ENCODE measurements at regions not wholly inside any gene's neighbourhood (a gene's known extent, or its start where the extent isn't known, plus 50 kb on each side); places are given as distances from the start of the nearest gene placed in this dataset.

- peaks cover 23 to 31% of the 10 kb centered on the region in 2 experiments for H3K4me1 Mint-ChIP-seq
- no peak overlapping the region for H3K4me2 ChIP-seq (ENCODE audit: insufficient read depth, insufficient read length, low read length)
These were observed 430.3 kb downstream of the ZNF536 start for GRCh38 chr19:30802424-30803013.

More at GRCh38 chr19:30802424-30803013, 430.3 kb downstream of the ZNF536 start:
- Histone ChIP-seq H2BK5ac (ENCODE audit: insufficient read length, low read length) (no peak overlapping the region), H2AK5ac (ENCODE audit: insufficient read length, low read length) (no peak overlapping the region), H3K56ac (ENCODE audit: insufficient read length, low read depth, low read length) (no peak overlapping the region), H4K5ac (ENCODE audit: insufficient read length, low read depth, low read length) (no peak overlapping the region), H4K91ac (ENCODE audit: insufficient read length, low read depth, low read length) (no peak overlapping the region), H3K23me2 (ENCODE audit: insufficient read length, low read depth, low read length, poor library complexity, severe bottlenecking) (no peaks in the 10 kb centered on the region), H3K27ac (ENCODE audit: insufficient read length, low read depth, low read length) (no peak overlapping the region), H3K14ac (ENCODE audit: insufficient read depth, low read length) (no peak overlapping the region), H3K79me2 (ENCODE audit: insufficient read depth, low read length) (no peaks in the 10 kb centered on the region), H3K4me1 (ENCODE audit: insufficient read depth, low read length) (no peaks in the 10 kb centered on the region; the same call in 1 of the 2 replicates), H4K20me1 (ENCODE audit: control insufficient read depth, insufficient read depth, insufficient read length) (no peaks in the 10 kb centered on the region), H3K18ac (ENCODE audit: insufficient read length, low read depth, low read length) (no peak overlapping the region), H2BK20ac (ENCODE audit: low read depth, low read length, poor library complexity, severe bottlenecking) (no peak overlapping the region), H2BK15ac (ENCODE audit: low read depth, low read length) (no peak overlapping the region), H2BK120ac (ENCODE audit: low read depth, low read length, poor library complexity, severe bottlenecking) (no peak overlapping the region), H3K23ac (ENCODE audit: insufficient read length, low read depth, low read length) (no peak overlapping the region), H3T11ph (ENCODE audit: low read length) (no peak overlapping the region), H2BK12ac (ENCODE audit: insufficient read length, low read depth, low read length) (no peak overlapping the region), H3K4ac (ENCODE audit: low read depth, low read length) (no peak overlapping the region), H3K9me3 (ENCODE audit: control insufficient read depth, low read depth, low read length) (no peaks in the 10 kb centered on the region), H3K27me3 (ENCODE audit: insufficient read depth, low read length) (no peaks in the 10 kb centered on the region), H3K79me1 (ENCODE audit: insufficient read depth, low read depth, low read length, poor library complexity, severe bottlenecking) (no peaks in the 10 kb centered on the region), H3K9ac (ENCODE audit: extremely low read depth, insufficient read length, low read length) (no peak overlapping the region), H2AFZ (ENCODE audit: low read length) (no peak overlapping the region), H4K8ac (replicated peaks; ENCODE audit: insufficient read length, low read depth, low read length) (no peak overlapping the region)
- H3K9me3 Mint-ChIP-seq, result no peaks in the 10 kb centered on the region; a peak in 1 of 5 replicates
- TF ChIP-seq CTCF (conservative IDR thresholded peaks at IDR 0.05), result no peak
- peaks cover 16% of the 10 kb centered on the region for H3K27me3 Mint-ChIP-seq (ENCODE audit: low read depth)
- no peak overlapping the region for H3K4me3 Mint-ChIP-seq
- no CpG with 5 or more reads among the region's 6 CpGs for WGBS (ENCODE audit: extremely low coverage, insufficient read length, low lambda C conversion rate)
- H3K27ac Mint-ChIP-seq, result no peak overlapping the region
- no peaks in the 10 kb centered on the region for H3K36me3 Mint-ChIP-seq (ENCODE audit: insufficient read depth in 1 of 3, low read depth in 3 of 3)
- no peak for DNase-seq

All from H9 (cell line).